Ovary (tissue), 3 donors: ENCODE measurements at regions not wholly inside any gene's neighbourhood (a gene's known extent, or its start where the extent isn't known, plus 50 kb on each side); places are given as distances from the start of the nearest gene placed in this dataset.

ENCODE experiments used
- CTCF ChIP-seq, 3 donors: fragments of 450-650 bp in 2 of 3; fragments of 200-600 bp in 1 of 3; IDR thresholded peaks; one replicate each; pipeline versions ENCODE4 v1.5.1 to v1.8.0; 2016 to 2022; ENCODE audit warnings: antibody characterized with exemption in 3 of 3, mild to moderate bottlenecking in 1 of 3
- POLR2A ChIP-seq: fragments of 450-650 bp; IDR thresholded peaks from one replicate; pipeline ENCODE4 v1.6.1; 2017; ENCODE audit warnings: antibody characterized with exemption, mild to moderate bottlenecking, moderate library complexity
- donor health status: DM: no; HTN: no; CAD: no.

- TF ChIP-seq POLR2A (no peak), CTCF (IDR thresholded peaks at IDR 0.05) (no peak)
Observed at GRCh38 chrX:113457719-113458118, 617.1 kb upstream of the AMOT start.
